ENCODE measurements at regions not wholly inside any gene's neighbourhood (a gene's known extent, or its start where the extent isn't known, plus 50 kb on each side); places are given as distances from the start of the nearest gene placed in this dataset.

GRCh38 chr5:8568858-8569257 is 699.9 kb downstream of the MTRR start:
- TF ChIP-seq, protein P1, sequence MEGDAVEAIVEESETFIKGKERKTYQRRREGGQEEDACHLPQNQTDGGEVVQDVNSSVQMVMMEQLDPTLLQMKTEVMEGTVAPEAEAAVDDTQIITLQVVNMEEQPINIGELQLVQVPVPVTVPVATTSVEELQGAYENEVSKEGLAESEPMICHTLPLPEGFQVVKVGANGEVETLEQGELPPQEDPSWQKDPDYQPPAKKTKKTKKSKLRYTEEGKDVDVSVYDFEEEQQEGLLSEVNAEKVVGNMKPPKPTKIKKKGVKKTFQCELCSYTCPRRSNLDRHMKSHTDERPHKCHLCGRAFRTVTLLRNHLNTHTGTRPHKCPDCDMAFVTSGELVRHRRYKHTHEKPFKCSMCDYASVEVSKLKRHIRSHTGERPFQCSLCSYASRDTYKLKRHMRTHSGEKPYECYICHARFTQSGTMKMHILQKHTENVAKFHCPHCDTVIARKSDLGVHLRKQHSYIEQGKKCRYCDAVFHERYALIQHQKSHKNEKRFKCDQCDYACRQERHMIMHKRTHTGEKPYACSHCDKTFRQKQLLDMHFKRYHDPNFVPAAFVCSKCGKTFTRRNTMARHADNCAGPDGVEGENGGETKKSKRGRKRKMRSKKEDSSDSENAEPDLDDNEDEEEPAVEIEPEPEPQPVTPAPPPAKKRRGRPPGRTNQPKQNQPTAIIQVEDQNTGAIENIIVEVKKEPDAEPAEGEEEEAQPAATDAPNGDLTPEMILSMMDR (IDR thresholded peaks at IDR 0.05; ENCODE audit: insufficient read depth, low read length, poor library complexity, severe bottlenecking) = no peak
- H3K36me3 ChIP-seq (ENCODE audit: control insufficient read depth, insufficient read depth, low read length) = no peaks in the 10 kb centered on the region
- H3K27me3 ChIP-seq (replicated peaks; ENCODE audit: control insufficient read depth, insufficient read depth, low read length) = no peaks in the 10 kb centered on the region
- H3K4me3 ChIP-seq (replicated peaks; ENCODE audit: low read depth, low read length) = no peak overlapping the region
- no peak for DNase-seq (ENCODE audit: extremely low read depth, insufficient read length)

- Histone ChIP-seq H3K4me3 (replicated peaks; ENCODE audit: low read depth, low read length) (no peak overlapping the region), H3K36me3 (ENCODE audit: control insufficient read depth, insufficient read depth, low read length) (no peaks in the 10 kb centered on the region), H3K27me3 (replicated peaks; ENCODE audit: control insufficient read depth, insufficient read depth, low read length) (no peaks in the 10 kb centered on the region)
- TF ChIP-seq, protein P1 (IDR thresholded peaks at IDR 0.05; ENCODE audit: insufficient read depth, low read length, poor library complexity, severe bottlenecking) = no peak
- no peak for DNase-seq (ENCODE audit: extremely low read depth, insufficient read length)
Observed at GRCh38 chr5:8570528-8570927, 701.6 kb downstream of the MTRR start.

DNA sequence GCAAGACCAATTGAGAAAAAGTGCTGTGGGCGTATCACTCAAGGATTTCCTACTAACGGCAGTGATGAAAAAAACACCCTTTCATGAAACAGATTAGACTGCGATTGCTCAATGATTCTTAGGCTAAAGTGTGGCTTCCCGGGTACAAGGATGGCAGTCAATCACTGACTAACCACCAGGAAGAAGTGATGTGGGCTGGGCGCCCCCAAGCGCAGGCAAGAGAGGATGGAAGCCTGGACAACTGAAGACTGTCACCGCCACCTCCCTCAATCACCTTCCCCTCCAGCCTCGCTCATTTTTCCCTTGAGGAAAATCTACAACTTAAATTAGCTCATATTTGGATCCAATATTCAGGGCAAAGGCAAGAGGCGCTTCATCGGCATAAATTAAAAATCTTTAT is 707.2 kb downstream of the MTRR start:
- no peaks in the 10 kb centered on the region for H3K27me3 ChIP-seq (replicated peaks; ENCODE audit: control insufficient read depth, insufficient read depth, low read length)

DNA sequence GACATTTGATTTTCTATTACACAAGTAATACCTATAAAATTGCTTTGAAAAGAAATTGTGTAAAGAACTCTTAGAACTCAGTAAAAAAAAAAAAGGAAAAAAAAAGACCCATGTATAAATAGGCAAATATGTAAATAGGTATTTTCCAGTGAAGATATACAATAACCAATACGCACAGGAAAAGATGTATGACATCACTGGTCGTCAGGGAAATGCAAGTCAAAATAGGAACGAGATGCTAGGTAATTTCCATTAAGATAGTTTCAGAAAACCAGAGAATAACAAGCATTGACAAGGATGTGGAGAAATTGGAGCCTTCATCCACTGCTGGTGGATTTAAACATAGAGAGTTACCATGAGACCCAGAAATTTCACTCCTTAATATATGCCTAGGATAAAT is 708.8 kb downstream of the MTRR start:
- peak; percentile 33 for DNase-seq (ENCODE audit: extremely low read depth, insufficient read length)
- no peak overlapping the region for H3K4me3 ChIP-seq (replicated peaks; ENCODE audit: low read depth, low read length)
- no peaks in the 10 kb centered on the region for H3K27me3 ChIP-seq (replicated peaks; ENCODE audit: control insufficient read depth, insufficient read depth, low read length)
- H3K36me3 ChIP-seq (ENCODE audit: control insufficient read depth, insufficient read depth, low read length) = no peaks in the 10 kb centered on the region
- TF ChIP-seq, protein P1 (IDR thresholded peaks at IDR 0.05; ENCODE audit: insufficient read depth, low read length, poor library complexity, severe bottlenecking) = no peak

More for the DNA sequence above, 707.2 kb downstream of the MTRR start:
- DNase-seq (ENCODE audit: extremely low read depth, insufficient read length) = no peak
- H3K36me3 ChIP-seq (ENCODE audit: control insufficient read depth, insufficient read depth, low read length) = no peaks in the 10 kb centered on the region
- TF ChIP-seq, protein P1 (IDR thresholded peaks at IDR 0.05; ENCODE audit: insufficient read depth, low read length, poor library complexity, severe bottlenecking) = no peak
- no peak overlapping the region for H3K4me3 ChIP-seq (replicated peaks; ENCODE audit: low read depth, low read length)

GRCh38 chr5:8580298-8580697 is 711.4 kb downstream of the MTRR start:
- no peaks in the 10 kb centered on the region for H3K36me3 ChIP-seq (ENCODE audit: control insufficient read depth, insufficient read depth, low read length)
- DNase-seq (ENCODE audit: extremely low read depth, insufficient read length) = no peak
- H3K4me3 ChIP-seq (replicated peaks; ENCODE audit: low read depth, low read length) = no peak overlapping the region
- no peaks in the 10 kb centered on the region for H3K27me3 ChIP-seq (replicated peaks; ENCODE audit: control insufficient read depth, insufficient read depth, low read length)
- TF ChIP-seq, protein P1 (IDR thresholded peaks at IDR 0.05; ENCODE audit: insufficient read depth, low read length, poor library complexity, severe bottlenecking) = no peak

- no peaks in the 10 kb centered on the region for H3K27me3 ChIP-seq (replicated peaks; ENCODE audit: control insufficient read depth, insufficient read depth, low read length)
- no peaks in the 10 kb centered on the region for H3K36me3 ChIP-seq (ENCODE audit: control insufficient read depth, insufficient read depth, low read length)
- DNase-seq (ENCODE audit: extremely low read depth, insufficient read length) = no peak
- H3K4me3 ChIP-seq (replicated peaks; ENCODE audit: low read depth, low read length) = no peak overlapping the region
- TF ChIP-seq, protein P1 (IDR thresholded peaks at IDR 0.05; ENCODE audit: insufficient read depth, low read length, poor library complexity, severe bottlenecking) = no peak
Observed at GRCh38 chr5:8581047-8581446, 712.1 kb downstream of the MTRR start.

Data from GM06990 (cell line).